Uterus (tissue), 3 donors: ENCODE measurements at regions not wholly inside any gene's neighbourhood (a gene's known extent, or its start where the extent isn't known, plus 50 kb on each side); places are given as distances from the start of the nearest gene placed in this dataset.

Source experiments
- DNase-seq, 2 donors: peaks; one replicate each; pipeline ENCODE4 v3.0.0-alpha.2; 2019 to 2020
- H3K27ac ChIP-seq, 2 donors: fragments of 200-600 bp; sonication (generic); 1 replicate in 1 of 2; 2 replicates in 1 of 2; pipeline ENCODE4 v1.5.1; 2016 to 2018
- H3K27me3 ChIP-seq, 2 donors: fragments of 200-600 bp; sonication (generic); one replicate each; pipeline ENCODE4 v1.5.1; 2018 to 2019; ENCODE audit warnings: control low read depth in 1 of 2
- H3K36me3 ChIP-seq, 2 donors: fragments of 200-600 bp; sonication (generic); one replicate each; pipeline ENCODE4 v1.5.1; 2019; ENCODE audit warnings: control low read depth in 1 of 2
- H3K4me1 ChIP-seq, 2 donors: fragments of 200-600 bp; sonication (generic); one replicate each; pipeline ENCODE4 v1.5.1; 2018 to 2019; ENCODE audit warnings: control low read depth in 1 of 2
- H3K4me3 ChIP-seq, 2 donors: fragments of 200-600 bp; sonication (generic); 1 replicate in 1 of 2; 2 replicates in 1 of 2; pipeline ENCODE4 v1.5.1; 2018 to 2019; ENCODE audit warnings: mild to moderate bottlenecking in 1 of 2
- H3K9me3 ChIP-seq, 2 donors: fragments of 200-600 bp; sonication (generic); one replicate each; pipeline ENCODE4 v1.5.1; 2019; ENCODE audit warnings: control low read depth in 1 of 2
- CTCF ChIP-seq, 4 experiments: fragments of 200-600 bp in 2 of 4; fragments of 450-650 bp in 2 of 4; sonication (generic) in 2 of 4; IDR thresholded peaks; one replicate each; pipeline ENCODE4 v1.5.1; 2016 to 2019; ENCODE audit warnings: antibody characterized with exemption in 4 of 4, mild to moderate bottlenecking in 2 of 4, moderate library complexity in 1 of 4
- POLR2A ChIP-seq, 2 donors: fragments of 450-650 bp; IDR thresholded peaks; one replicate each; pipeline ENCODE4 v1.6.1; 2016; ENCODE audit warnings: antibody characterized with exemption in 2 of 2, mild to moderate bottlenecking in 1 of 2, moderate library complexity in 1 of 2
- intact Hi-C: fragments of 100-400 bp; cut with DNase I; formaldehyde crosslinking; loops from one replicate; pipeline ENCODE4 v1.15.1; 2023; ENCODE audit warnings: low total_unique reads
- donor health status: DM: yes; HTN: yes; CAD: no.

GRCh38 chr9:1219284-1219683 lies 169.1 kb downstream of the DMRT2 start:
- H3K9me3 ChIP-seq = no peaks in the 10 kb centered on the region
- H3K27ac ChIP-seq = no peak overlapping the region
- intact Hi-C loops = no loop called here
- no peaks in the 10 kb centered on the region for H3K27me3 ChIP-seq
- DNase-seq = no peak
- TF ChIP-seq POLR2A (IDR thresholded peaks at IDR 0.05) = no peak
- TF ChIP-seq CTCF (IDR thresholded peaks at IDR 0.05) = no peak
- H3K4me3 ChIP-seq = no peak overlapping the region
- no peaks in the 10 kb centered on the region for H3K36me3 ChIP-seq
- no peaks in the 10 kb centered on the region for H3K4me1 ChIP-seq

GRCh38 chr9:1221298-1221697 lies 171.1 kb downstream of the DMRT2 start:
- Histone ChIP-seq H3K4me1 (no peaks in the 10 kb centered on the region), H3K4me3 (no peak overlapping the region), H3K9me3 (no peaks in the 10 kb centered on the region), H3K27ac (no peak overlapping the region), H3K36me3 (no peaks in the 10 kb centered on the region), H3K27me3 (no peaks in the 10 kb centered on the region)
- no peak for TF ChIP-seq POLR2A (IDR thresholded peaks at IDR 0.05)
- no peak for TF ChIP-seq CTCF (IDR thresholded peaks at IDR 0.05)
- intact Hi-C loops = no loop called here
- DNase-seq = no peak

GRCh38 chr9:1222511-1222910 lies 172.4 kb downstream of the DMRT2 start:
- Histone ChIP-seq H3K27ac (no peak overlapping the region), H3K27me3 (no peaks in the 10 kb centered on the region), H3K36me3 (no peaks in the 10 kb centered on the region), H3K4me3 (no peak overlapping the region), H3K4me1 (no peaks in the 10 kb centered on the region), H3K9me3 (no peaks in the 10 kb centered on the region)
- TF ChIP-seq CTCF (IDR thresholded peaks at IDR 0.05) = no peak
- TF ChIP-seq POLR2A (IDR thresholded peaks at IDR 0.05) = no peak
- intact Hi-C loops = no loop called here
- no peak for DNase-seq

- no peak overlapping the region for H3K4me3 ChIP-seq
- intact Hi-C loops = no loop called here
- no peak for TF ChIP-seq CTCF (IDR thresholded peaks at IDR 0.05)
- no peaks in the 10 kb centered on the region for H3K4me1 ChIP-seq
- H3K27ac ChIP-seq = peak overlapping the region; percentile 65
- no peaks in the 10 kb centered on the region for H3K36me3 ChIP-seq
- DNase-seq = peak; percentile 61
- H3K27me3 ChIP-seq = no peaks in the 10 kb centered on the region
- no peaks in the 10 kb centered on the region for H3K9me3 ChIP-seq
Observed at GRCh38 chr9:1231998-1232919, 182.1 kb downstream of the DMRT2 start.

GRCh38 chr9:1233568-1233967 lies 183.4 kb downstream of the DMRT2 start:
- no peak overlapping the region for H3K4me3 ChIP-seq
- H3K27me3 ChIP-seq = no peaks in the 10 kb centered on the region
- H3K9me3 ChIP-seq = no peaks in the 10 kb centered on the region
- no peak for DNase-seq
- H3K4me1 ChIP-seq = no peaks in the 10 kb centered on the region
- TF ChIP-seq CTCF (IDR thresholded peaks at IDR 0.05) (no peak), POLR2A (IDR thresholded peaks at IDR 0.05) (no peak)
- H3K27ac ChIP-seq = no peak overlapping the region
- H3K36me3 ChIP-seq = no peaks in the 10 kb centered on the region
- intact Hi-C loops = no loop called here
